Choroid plexus epithelial cell (primary cell): ENCODE measurements at regions not wholly inside any gene's neighbourhood (a gene's known extent, or its start where the extent isn't known, plus 50 kb on each side); places are given as distances from the start of the nearest gene placed in this dataset.

ENCODE experiments used
- DNase-seq: peaks from one replicate; pipeline ENCODE4 v3.0.0-alpha.2; 2010; ENCODE audit warnings: low read depth
- H3K4me3 ChIP-seq: 2 replicates; pipeline ENCODE4 v1.5.1; 2011; ENCODE audit warnings: low read depth, mild to moderate bottlenecking, control low read depth, low read length, moderate library complexity
- TF ChIP-seq, protein P1 (sequence below): conservative IDR thresholded peaks from 2 replicates; pipeline ENCODE4 v1.5.1; 2011; ENCODE audit warnings: low read depth, mild to moderate bottlenecking, control low read depth, inconsistent platforms, low read length, moderate library complexity

DNA sequence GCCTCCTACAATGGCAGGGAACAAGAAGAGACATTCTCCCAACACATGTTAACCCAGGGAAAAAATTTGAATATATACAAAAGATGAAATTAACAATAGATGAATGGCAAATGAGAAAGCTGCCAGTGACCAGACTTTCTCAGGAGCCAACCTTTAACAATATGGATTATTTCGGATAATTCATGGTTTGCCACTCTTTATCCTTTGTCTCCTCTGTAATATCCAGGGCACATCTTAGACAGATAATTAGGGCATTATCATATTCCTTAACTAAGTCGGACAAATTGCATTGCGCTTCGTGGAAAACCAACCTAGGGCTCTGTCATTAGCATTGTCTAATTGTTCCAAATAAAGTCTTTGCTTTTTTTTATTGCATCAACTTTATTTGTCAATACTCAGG lies 97.3 kb downstream of the CDCA7 start:
- TF ChIP-seq, protein P1, sequence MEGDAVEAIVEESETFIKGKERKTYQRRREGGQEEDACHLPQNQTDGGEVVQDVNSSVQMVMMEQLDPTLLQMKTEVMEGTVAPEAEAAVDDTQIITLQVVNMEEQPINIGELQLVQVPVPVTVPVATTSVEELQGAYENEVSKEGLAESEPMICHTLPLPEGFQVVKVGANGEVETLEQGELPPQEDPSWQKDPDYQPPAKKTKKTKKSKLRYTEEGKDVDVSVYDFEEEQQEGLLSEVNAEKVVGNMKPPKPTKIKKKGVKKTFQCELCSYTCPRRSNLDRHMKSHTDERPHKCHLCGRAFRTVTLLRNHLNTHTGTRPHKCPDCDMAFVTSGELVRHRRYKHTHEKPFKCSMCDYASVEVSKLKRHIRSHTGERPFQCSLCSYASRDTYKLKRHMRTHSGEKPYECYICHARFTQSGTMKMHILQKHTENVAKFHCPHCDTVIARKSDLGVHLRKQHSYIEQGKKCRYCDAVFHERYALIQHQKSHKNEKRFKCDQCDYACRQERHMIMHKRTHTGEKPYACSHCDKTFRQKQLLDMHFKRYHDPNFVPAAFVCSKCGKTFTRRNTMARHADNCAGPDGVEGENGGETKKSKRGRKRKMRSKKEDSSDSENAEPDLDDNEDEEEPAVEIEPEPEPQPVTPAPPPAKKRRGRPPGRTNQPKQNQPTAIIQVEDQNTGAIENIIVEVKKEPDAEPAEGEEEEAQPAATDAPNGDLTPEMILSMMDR = no peak
- H3K4me3 ChIP-seq = no peak overlapping the region

DNA sequence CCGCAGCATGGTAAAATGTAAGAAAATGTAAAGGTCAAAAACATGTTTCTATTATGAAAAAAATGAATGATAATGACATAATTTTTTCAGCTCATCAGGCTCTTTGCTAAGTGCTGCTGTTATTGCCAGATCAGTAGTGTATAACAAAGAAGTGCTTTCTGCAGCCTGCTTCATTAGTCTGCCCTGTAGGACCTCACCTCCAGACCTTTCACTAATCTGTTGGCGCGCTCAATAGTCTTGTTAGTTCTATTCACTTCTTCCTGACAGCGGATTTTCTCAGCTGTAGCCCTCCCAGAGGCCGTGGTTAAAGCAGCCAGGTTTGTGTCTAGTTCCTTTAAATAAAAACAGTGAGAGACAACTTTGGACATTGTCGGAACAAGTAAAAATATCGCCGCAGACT lies 97.7 kb downstream of the CDCA7 start:
- TF ChIP-seq, protein P1 = no peak
- no peak for DNase-seq
- H3K4me3 ChIP-seq = no peak overlapping the region

More for the DNA sequence above, 97.3 kb downstream of the CDCA7 start:
- no peak for DNase-seq

DNA sequence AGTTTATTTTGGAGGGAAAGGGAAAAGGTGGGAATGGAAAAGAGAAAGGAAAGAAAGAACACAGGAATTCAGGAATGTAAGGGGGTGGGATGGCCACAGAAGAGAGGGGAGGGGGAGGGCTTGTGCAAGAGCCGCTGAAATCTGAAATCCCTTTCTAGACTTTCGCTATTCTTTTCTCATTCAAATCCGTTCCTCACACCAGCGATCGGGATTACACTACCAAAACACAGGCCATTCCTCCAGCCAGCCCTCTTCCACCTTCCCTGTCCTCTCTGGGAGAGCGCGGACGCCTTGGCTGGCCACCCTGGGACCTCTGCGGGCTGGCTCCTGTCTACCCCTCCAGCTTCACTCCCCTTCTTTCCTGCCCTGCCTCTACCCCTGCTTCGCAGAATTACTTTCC lies 102.3 kb downstream of the CDCA7 start:
- DNase-seq = no peak
- TF ChIP-seq, protein P1 = no peak
- no peak overlapping the region for H3K4me3 ChIP-seq

DNA sequence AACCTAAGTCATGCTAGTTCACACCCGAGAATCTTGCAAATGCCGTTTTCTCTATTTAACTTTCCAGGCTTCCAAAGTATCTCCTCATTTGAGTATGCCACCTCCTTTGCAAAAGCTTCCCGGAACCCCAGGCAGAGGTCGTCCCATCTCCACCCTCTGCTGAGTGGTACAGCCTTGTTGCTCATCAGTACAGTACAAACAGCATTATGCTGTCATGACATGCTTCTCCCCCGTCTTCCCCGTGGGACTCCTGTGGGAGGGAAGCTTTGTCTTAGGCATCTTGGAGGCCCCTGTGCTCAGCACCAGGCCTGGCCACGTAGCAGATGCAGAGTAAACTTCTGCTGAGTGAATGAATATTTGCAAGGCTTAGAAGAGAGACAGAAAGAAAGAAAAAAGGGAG lies 102.7 kb downstream of the CDCA7 start:
- no peak for DNase-seq
- TF ChIP-seq, protein P1 = no peak
- no peak overlapping the region for H3K4me3 ChIP-seq

DNA sequence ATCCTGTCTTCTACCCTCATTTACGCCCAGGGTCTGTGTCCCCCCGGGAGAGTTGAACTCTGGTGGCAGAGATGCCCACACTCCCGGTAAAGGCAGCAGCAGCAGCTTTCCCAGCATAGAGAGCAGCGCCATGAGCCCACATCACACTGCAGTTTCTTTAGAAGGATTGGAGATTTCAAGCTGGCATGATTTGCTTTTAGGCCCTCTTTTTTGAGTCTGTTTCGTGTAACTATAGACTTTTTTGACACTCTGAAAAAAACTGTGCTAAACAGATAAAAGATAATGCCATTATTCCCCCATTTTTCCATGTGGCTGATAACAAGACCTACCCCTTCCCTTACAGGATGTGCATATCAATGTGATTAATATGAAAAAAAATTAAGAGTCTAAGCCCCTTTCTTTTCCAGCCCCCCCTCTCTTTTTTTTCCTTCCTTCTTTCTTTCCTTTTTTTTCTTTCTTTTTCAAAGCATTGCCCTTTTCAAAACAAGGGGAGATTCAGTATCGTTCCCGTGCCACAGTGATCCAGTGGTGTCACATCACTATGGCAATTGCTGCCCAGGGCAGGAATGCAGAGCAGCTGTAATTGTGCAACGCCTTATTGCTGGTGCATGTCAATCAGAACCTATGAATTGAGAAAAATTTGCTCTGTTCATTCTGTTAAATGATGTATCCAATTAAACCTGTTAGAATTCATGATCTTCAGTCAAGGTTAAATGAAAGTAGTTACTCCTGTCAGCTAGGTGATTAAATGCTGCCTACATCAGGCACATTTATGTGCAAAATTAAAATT lies 104.5 kb downstream of the CDCA7 start:
- DNase-seq = no peak
- no peak overlapping the region for H3K4me3 ChIP-seq
- TF ChIP-seq, protein P1 = no peak

DNA sequence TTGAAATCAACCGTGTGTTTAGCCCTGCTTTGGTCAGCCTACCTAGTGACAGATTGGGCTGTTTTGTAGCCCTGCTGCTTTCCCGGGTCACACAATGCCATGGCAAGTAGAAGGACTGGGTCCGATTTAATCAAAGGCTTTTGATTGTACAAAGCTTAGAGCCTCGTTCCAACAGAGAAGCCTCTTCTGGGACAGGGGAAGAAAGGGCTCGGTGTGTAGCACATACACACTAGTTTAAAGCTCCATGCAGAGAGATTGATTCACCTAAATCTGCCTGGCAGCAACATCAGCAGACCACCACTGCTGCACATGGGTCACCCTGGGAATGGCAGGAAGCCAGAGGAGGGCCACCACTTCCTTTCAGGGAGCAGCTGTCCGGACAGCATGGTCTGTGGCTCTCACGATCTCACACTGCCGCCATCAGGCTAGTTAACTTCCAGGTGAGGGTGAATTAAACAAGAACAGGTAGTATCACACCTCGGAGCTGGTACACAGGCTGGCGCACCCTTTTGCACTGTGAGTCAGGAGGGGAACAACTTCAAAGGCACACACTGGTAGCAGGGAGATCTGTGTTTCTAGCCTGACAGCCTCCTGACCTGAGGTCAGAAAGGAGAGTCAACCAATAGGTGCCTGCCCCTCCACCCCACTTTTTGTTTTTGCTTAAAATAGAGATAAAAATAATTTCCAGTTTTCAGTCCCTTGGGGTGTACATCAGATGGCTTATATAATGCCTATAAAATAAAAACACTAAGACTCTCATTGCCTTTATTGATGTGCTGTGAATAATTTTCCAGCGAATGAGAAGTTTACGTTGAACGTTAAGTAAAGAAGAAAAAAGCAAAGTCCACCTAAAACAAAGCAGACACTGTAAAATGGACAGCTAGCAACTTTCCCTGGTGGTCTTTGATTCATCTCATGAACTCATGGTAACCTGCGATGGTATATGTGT lies 108.5 kb downstream of the CDCA7 start:
- H3K4me3 ChIP-seq = no peak overlapping the region
- no peak for DNase-seq
- TF ChIP-seq, protein P1 = no peak
